Suprapubic skin (tissue), 4 donors: ENCODE measurements at regions not wholly inside any gene's neighbourhood (a gene's known extent, or its start where the extent isn't known, plus 50 kb on each side); places are given as distances from the start of the nearest gene placed in this dataset.

Source experiments
- DNase-seq, 2 donors: peaks; one replicate each; pipeline ENCODE4 v3.0.0-alpha.2; 2019; ENCODE audit warnings: low spot score in 2 of 2
- H3K27ac ChIP-seq: fragments of 200-600 bp; sonication (generic); one replicate; pipeline ENCODE4 v1.5.1; 2019
- H3K27me3 ChIP-seq: fragments of 200-600 bp; sonication (generic); one replicate; pipeline ENCODE4 v1.5.1; 2019
- H3K36me3 ChIP-seq: fragments of 200-600 bp; sonication (generic); one replicate; pipeline ENCODE4 v1.5.1; 2019
- H3K4me1 ChIP-seq: fragments of 200-600 bp; sonication (generic); one replicate; pipeline ENCODE4 v1.5.1; 2019
- H3K4me3 ChIP-seq: fragments of 200-600 bp; sonication (generic); one replicate; pipeline ENCODE4 v1.5.1; 2019; ENCODE audit warnings: mild to moderate bottlenecking
- H3K9me3 ChIP-seq: fragments of 200-600 bp; sonication (generic); one replicate; pipeline ENCODE4 v1.5.1; 2019
- CTCF ChIP-seq, 2 donors: fragments of 200-600 bp in 1 of 2; fragments of 450-650 bp in 1 of 2; sonication (generic) in 1 of 2; IDR thresholded peaks; one replicate each; pipeline ENCODE4 v1.5.1; 2016 to 2019; ENCODE audit warnings: antibody characterized with exemption in 2 of 2, mild to moderate bottlenecking in 1 of 2, moderate library complexity in 1 of 2
- EP300 ChIP-seq: sonication (generic); formaldehyde crosslinking; IDR thresholded peaks from one replicate; pipeline ENCODE4 v1.6.1; 2017; ENCODE audit warnings: antibody characterized with exemption
- POLR2A ChIP-seq, 2 donors: fragments of 450-650 bp; IDR thresholded peaks; one replicate each; pipeline ENCODE4 v1.6.1; 2017; ENCODE audit warnings: antibody characterized with exemption in 2 of 2, mild to moderate bottlenecking in 2 of 2, moderate library complexity in 2 of 2
- POLR2AphosphoS5 ChIP-seq, 3 donors: sonication (generic); formaldehyde crosslinking; IDR thresholded peaks; one replicate each; pipeline ENCODE4 v1.6.1; 2017; ENCODE audit warnings: antibody characterized with exemption in 3 of 3
- WGBS: methylation state at CpG from one replicate; pipeline ENCODE4 v1.1.5; 2018; 5-methylcytosine and 5-hydroxymethylcytosine counted together

GRCh38 chr2:133943108-133943507 lies 310.8 kb upstream of the MGAT5 start:
- H3K36me3 ChIP-seq: no peaks in the 10 kb centered on the region
- H3K4me3 ChIP-seq: no peak overlapping the region
- H3K9me3 ChIP-seq: no peaks in the 10 kb centered on the region
- TF ChIP-seq CTCF (IDR thresholded peaks at IDR 0.05): no peak
- H3K4me1 ChIP-seq: no peaks in the 10 kb centered on the region
- WGBS: 84% methylated on average over 5 of the region's 5 CpGs
- H3K27ac ChIP-seq: no peak overlapping the region
- H3K27me3 ChIP-seq: no peaks in the 10 kb centered on the region
- DNase-seq: no peak

DNA sequence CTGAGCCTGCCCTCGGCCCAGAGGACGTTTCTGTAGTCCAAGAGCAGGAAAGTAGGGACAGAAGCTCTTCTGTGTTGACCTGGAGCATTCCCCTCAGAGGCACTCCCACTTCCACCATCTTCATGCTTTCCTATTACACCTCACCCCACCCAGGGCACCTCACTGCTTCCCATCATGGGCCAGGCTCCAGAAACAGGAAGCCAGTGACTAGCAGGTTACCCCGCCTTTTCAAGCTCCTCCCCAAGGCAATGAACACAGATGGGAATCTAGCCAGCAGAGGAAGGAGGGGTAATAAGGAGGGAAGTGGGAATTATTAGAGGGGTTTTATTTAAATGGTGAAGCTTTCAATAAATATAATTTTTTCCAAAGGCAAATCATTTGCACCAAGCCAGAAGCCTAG lies 308.8 kb upstream of the MGAT5 start:
- WGBS: 73% methylated on average over 3 of the region's 3 CpGs
- TF ChIP-seq POLR2AphosphoS5 (IDR thresholded peaks at IDR 0.05) (no peak), EP300 (no peak), CTCF (IDR thresholded peaks at IDR 0.05) (no peak), POLR2A (IDR thresholded peaks at IDR 0.05) (no peak)

DNA sequence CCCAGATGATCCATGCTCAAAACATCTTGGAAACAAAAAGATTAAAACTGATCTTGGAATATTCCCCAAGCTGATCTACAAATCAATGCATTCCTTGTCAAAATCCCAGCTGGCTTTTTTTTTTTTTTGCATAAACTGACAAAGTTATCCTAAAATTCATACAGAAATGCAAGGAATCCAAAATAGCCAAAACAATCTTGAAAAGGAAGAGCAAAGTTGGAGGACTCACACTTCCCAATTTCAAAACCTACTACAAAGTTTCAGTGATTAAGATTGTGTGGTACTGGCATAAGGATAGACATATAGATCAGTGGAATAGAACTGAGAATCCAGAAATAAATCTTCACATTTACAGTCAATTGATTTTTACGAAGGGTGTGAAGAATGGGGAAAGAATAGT lies 306.8 kb upstream of the MGAT5 start:
- Histone ChIP-seq H3K36me3 (no peaks in the 10 kb centered on the region), H3K4me3 (no peak overlapping the region), H3K4me1 (no peaks in the 10 kb centered on the region), H3K27me3 (no peaks in the 10 kb centered on the region), H3K27ac (no peak overlapping the region), H3K9me3 (no peaks in the 10 kb centered on the region)
- DNase-seq: no peak
- 83% methylated on average over 1 of the region's 1 CpG for WGBS
- TF ChIP-seq POLR2A (IDR thresholded peaks at IDR 0.05): no peak
- TF ChIP-seq POLR2AphosphoS5 (IDR thresholded peaks at IDR 0.05): no peak
- TF ChIP-seq EP300: no peak
- no peak for TF ChIP-seq CTCF (IDR thresholded peaks at IDR 0.05)

More for the DNA sequence above, 308.8 kb upstream of the MGAT5 start:
- Histone ChIP-seq H3K4me1 (no peaks in the 10 kb centered on the region), H3K36me3 (no peaks in the 10 kb centered on the region), H3K9me3 (no peaks in the 10 kb centered on the region), H3K27me3 (no peaks in the 10 kb centered on the region), H3K27ac (no peak overlapping the region), H3K4me3 (no peak overlapping the region)
- no peak for DNase-seq

DNA sequence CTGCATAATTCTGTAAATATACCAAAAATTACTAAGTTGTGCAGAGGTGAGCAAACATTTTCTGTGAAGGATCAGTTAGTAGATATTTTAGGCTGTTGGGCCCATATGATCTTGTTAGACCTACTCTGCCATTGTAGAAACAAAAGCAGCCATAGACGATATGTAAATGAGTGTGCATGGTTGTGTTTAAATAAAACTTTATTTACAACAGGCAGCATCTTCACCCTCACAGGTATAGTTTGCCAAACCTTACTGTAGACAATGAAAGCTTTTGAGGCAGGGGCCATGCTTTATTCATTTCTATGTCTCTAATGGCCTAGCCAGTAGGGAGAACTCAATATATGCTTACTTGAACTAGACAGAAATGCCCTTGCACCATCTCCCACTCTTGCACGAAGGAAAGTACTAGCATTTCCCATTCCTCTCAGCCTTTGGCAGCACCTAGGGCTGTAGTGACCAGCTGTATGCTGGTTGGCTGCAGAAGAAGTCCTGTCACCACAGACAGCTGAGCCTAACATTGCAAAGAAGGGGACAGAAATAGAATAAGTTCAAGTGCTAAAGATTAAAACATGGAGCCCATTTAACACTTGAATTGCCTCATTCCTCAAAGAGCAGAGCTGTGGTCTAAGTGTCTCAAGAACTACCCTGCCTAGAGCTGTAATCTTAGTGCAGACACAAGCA lies 305.1 kb upstream of the MGAT5 start:
- WGBS: 52% methylated on average over 2 of the region's 2 CpGs
- Histone ChIP-seq H3K9me3 (no peaks in the 10 kb centered on the region), H3K27ac (no peak overlapping the region), H3K36me3 (no peaks in the 10 kb centered on the region), H3K4me1 (no peaks in the 10 kb centered on the region), H3K4me3 (no peak overlapping the region), H3K27me3 (no peaks in the 10 kb centered on the region)
- no peak for DNase-seq
- TF ChIP-seq EP300: no peak
- no peak for TF ChIP-seq POLR2A (IDR thresholded peaks at IDR 0.05)
- no peak for TF ChIP-seq POLR2AphosphoS5 (IDR thresholded peaks at IDR 0.05)

- WGBS: 69% methylated on average over 3 of the region's 3 CpGs
- Histone ChIP-seq H3K27ac (no peak overlapping the region), H3K27me3 (no peaks in the 10 kb centered on the region), H3K36me3 (no peaks in the 10 kb centered on the region), H3K4me3 (no peak overlapping the region), H3K9me3 (no peaks in the 10 kb centered on the region), H3K4me1 (no peaks in the 10 kb centered on the region)
- no peak for DNase-seq
- TF ChIP-seq CTCF (IDR thresholded peaks at IDR 0.05) (no peak), POLR2A (IDR thresholded peaks at IDR 0.05) (no peak), EP300 (no peak), POLR2AphosphoS5 (IDR thresholded peaks at IDR 0.05) (no peak)
These were observed 304.3 kb upstream of the MGAT5 start for GRCh38 chr2:133949595-133949994.

- Histone ChIP-seq H3K9me3 (no peaks in the 10 kb centered on the region), H3K4me1 (no peaks in the 10 kb centered on the region), H3K27me3 (no peaks in the 10 kb centered on the region), H3K27ac (no peak overlapping the region), H3K36me3 (no peaks in the 10 kb centered on the region), H3K4me3 (no peak overlapping the region)
- TF ChIP-seq POLR2AphosphoS5 (IDR thresholded peaks at IDR 0.05): no peak
- TF ChIP-seq EP300: no peak
- TF ChIP-seq CTCF (IDR thresholded peaks at IDR 0.05): no peak
- TF ChIP-seq POLR2A (IDR thresholded peaks at IDR 0.05): no peak
- no peak for DNase-seq
- 100% methylated on average over 1 of the region's 1 CpG for WGBS
These were observed 302.7 kb upstream of the MGAT5 start for GRCh38 chr2:133951209-133951608.
